ENCODE measurements at regions not wholly inside any gene's neighbourhood (a gene's known extent, or its start where the extent isn't known, plus 50 kb on each side); places are given as distances from the start of the nearest gene placed in this dataset.

DNA sequence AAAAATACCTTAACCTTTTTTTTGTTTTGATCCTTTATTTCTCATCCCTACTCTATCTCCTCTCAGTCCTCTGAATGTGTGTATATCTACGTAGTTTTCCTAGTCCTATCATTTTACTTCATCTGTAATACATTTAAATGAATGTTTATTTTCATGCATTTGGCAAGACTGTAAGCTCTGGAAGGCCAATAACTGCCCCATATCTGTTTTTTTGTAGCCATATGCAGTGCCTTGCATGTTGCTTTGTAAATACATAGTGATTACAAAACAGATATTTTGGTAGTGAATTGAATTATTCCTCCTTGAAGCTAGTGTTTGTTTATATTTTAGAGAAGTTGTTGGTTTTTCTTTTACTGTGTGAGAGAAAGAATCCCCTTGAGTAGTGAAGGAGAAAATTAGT lies 450.2 kb downstream of the PCDH18 start:
- no peak for DNase-seq (ENCODE audit: extremely low read depth, low read depth)
- TF ChIP-seq, protein P1, sequence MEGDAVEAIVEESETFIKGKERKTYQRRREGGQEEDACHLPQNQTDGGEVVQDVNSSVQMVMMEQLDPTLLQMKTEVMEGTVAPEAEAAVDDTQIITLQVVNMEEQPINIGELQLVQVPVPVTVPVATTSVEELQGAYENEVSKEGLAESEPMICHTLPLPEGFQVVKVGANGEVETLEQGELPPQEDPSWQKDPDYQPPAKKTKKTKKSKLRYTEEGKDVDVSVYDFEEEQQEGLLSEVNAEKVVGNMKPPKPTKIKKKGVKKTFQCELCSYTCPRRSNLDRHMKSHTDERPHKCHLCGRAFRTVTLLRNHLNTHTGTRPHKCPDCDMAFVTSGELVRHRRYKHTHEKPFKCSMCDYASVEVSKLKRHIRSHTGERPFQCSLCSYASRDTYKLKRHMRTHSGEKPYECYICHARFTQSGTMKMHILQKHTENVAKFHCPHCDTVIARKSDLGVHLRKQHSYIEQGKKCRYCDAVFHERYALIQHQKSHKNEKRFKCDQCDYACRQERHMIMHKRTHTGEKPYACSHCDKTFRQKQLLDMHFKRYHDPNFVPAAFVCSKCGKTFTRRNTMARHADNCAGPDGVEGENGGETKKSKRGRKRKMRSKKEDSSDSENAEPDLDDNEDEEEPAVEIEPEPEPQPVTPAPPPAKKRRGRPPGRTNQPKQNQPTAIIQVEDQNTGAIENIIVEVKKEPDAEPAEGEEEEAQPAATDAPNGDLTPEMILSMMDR (IDR thresholded peaks at IDR 0.05; ENCODE audit: low read depth, low read length), result no peak

DNA sequence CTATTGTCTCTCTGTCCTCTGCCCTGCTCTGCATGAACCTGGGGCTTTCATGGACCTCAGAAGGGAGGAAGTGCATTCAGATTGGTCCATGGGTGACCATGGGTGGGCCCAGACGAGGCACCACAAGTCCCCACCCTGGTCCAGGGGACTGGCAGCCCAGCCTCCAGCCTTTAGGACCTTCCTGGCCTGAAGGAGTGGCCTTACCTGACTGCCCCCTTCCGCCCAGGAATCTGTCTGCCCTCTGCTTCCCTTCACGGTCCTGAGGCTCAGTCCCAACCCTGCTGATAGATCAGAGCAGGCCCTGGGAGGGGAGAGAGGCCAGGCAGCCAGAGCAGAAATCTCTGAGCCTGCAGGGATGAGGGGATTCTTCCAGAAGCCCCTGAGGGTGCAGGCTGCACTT lies 455.4 kb downstream of the PCDH18 start:
- TF ChIP-seq, protein P1 (IDR thresholded peaks at IDR 0.05; ENCODE audit: low read depth, low read length), result no peak

DNA sequence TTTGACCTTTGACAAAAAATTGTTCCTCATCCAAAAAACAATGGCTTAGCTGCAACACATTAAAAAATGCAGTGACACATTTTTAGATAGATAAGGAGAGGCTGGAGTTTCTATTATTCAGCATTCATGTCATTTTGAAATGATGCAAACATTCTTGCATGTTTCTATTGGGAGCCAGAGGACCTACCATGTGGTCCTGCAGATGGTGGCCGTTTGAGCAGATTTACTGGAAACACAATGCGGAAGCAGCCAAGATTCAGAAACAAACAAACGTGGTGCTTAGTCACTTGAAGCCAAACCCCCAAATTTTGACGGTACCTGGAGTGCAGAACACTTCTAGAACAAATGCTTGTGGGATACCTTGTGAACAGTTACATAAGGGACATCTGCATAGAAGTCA lies 456.7 kb downstream of the PCDH18 start:
- TF ChIP-seq, protein P1 (IDR thresholded peaks at IDR 0.05; ENCODE audit: low read depth, low read length), result no peak
- DNase-seq (ENCODE audit: extremely low read depth, low read depth), result no peak

More for the DNA sequence above, 455.4 kb downstream of the PCDH18 start:
- no peak for DNase-seq (ENCODE audit: extremely low read depth, low read depth)

DNA sequence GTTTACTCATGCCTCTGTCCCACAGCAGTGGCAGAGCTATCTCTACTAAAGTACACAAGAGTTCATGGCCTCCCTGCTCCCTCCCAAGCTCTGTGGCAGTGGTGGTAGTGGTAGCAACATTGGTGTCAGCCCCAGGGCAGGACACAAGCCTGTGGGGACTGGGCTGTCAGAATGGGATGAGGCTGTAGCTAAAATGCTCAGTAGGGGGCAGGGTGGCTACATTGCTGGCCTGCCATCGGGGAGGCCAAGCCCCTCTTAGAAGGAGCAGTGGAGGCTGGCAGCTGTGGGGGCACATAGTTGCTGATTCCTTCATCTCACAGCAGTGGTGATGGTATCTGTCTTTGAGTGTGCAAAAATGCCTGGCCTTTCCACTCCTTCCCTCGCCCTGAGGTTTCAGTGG lies 461.7 kb downstream of the PCDH18 start:
- DNase-seq (ENCODE audit: extremely low read depth, low read depth), result no peak
- TF ChIP-seq, protein P1 (IDR thresholded peaks at IDR 0.05; ENCODE audit: low read depth, low read length), result no peak

DNA sequence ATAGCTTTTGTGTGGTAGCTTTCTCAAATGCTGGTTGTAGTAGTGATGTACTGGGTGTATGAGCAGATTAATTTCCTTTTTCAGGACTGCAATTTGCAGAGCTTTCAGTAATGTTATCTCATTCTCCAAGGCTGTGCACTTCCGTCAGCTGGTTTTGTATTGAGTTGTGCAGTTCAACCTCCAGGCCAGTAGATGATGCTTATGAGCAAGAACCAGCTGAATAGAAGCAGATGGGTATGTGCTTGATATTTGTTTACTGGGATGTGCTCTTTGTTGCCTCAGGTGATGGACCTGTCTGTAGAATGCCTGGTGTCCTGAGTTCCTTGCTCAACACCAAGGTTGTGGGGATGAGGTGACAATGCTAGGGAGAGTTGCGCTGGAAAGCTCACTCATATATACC lies 462.8 kb downstream of the PCDH18 start:
- no peak for DNase-seq (ENCODE audit: extremely low read depth, low read depth)
- TF ChIP-seq, protein P1 (IDR thresholded peaks at IDR 0.05; ENCODE audit: low read depth, low read length), result no peak

DNA sequence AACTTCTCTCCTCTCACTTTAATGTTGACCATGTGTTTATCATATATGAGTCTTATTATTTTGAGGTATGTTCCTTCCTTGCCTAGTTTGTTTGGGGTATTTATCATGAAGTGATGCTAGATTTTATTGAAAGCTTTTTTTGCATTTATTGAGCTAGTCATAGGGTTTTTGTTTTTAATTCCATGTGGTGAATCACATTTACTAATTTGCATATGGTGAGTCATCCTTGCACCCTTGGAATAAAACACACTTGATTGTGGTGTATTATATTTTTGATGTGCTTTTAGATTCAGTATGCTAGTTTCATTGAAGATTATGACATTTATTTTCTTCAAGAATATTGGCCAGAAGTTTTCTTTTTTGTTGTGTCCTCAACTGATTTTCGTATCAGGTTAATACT lies 464.6 kb downstream of the PCDH18 start:
- DNase-seq (ENCODE audit: extremely low read depth, low read depth), result no peak
- TF ChIP-seq, protein P1 (IDR thresholded peaks at IDR 0.05; ENCODE audit: low read depth, low read length), result no peak

DNA sequence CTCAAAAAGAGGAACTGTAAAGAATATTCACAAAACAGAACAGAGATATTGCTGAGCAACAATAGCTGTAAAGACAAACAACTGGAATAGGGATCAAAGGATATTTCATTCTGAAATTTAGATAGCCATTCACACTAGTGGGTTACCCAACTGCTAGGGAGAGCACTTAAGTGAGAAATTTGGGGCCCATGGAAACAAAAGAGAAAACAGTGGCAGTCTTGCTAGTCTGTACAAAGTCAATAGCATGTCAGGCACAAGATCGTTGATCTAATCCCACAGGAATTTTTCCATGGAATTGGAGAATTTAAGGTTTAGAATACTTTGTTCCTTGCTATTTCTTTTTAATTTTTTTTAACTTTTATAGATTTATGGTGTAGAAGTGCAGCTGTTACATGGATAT lies 467.0 kb downstream of the PCDH18 start:
- no peak for DNase-seq (ENCODE audit: extremely low read depth, low read depth)
- TF ChIP-seq, protein P1 (IDR thresholded peaks at IDR 0.05; ENCODE audit: low read depth, low read length), result no peak

Data from AG09319 (cell line).